Astrocyte (in vitro differentiated cells and primary cell): ENCODE measurements at regions not wholly inside any gene's neighbourhood (a gene's known extent, or its start where the extent isn't known, plus 50 kb on each side); places are given as distances from the start of the nearest gene placed in this dataset.

Experiments used
- DNase-seq: peaks from one replicate; pipeline ENCODE4 v3.0.0-alpha.2; 2010; ENCODE audit warnings: low read depth
- FAIRE-seq: peaks from 2 replicates; lab custom pipeline; 2011; peaks lifted over from hg19 to GRCh38; lab: Jason Lieb, UNC
- H2AFZ ChIP-seq: 2 replicates; pipeline ENCODE4 v1.6.0; 2012; ENCODE audit warnings: low read depth, low read length, inconsistent platforms
- H3K27ac ChIP-seq: 2 replicates; pipeline ENCODE4 v1.5.1; 2011; ENCODE audit warnings: low read depth, low read length, inconsistent platforms
- H3K27me3 ChIP-seq: 2 replicates; pipeline ENCODE4 v1.6.0; 2011; ENCODE audit warnings: low read length, inconsistent platforms; ENCODE audit not compliant: insufficient read depth
- H3K36me3 ChIP-seq: 2 replicates; pipeline ENCODE4 v1.5.1; 2011; ENCODE audit warnings: low read length, inconsistent platforms; ENCODE audit not compliant: insufficient read depth
- H3K4me1 ChIP-seq: 2 replicates; pipeline ENCODE4 v1.5.1; 2011; ENCODE audit warnings: low read length, inconsistent platforms; ENCODE audit not compliant: insufficient read depth
- H3K4me2 ChIP-seq: 2 replicates; pipeline ENCODE4 v1.6.0; 2012; ENCODE audit warnings: low read length, inconsistent platforms
- H3K4me3 ChIP-seq: 2 replicates; pipeline ENCODE4 v1.5.1; 2011; ENCODE audit warnings: low read depth, mild to moderate bottlenecking, low read length, inconsistent platforms; ENCODE audit not compliant: insufficient read depth
- H3K79me2 ChIP-seq: 2 replicates; pipeline ENCODE4 v1.6.0; 2012; ENCODE audit warnings: mild to moderate bottlenecking, low read length, inconsistent platforms; ENCODE audit not compliant: insufficient read depth
- H3K9ac ChIP-seq: 2 replicates; pipeline ENCODE4 v1.6.0; 2012; ENCODE audit warnings: mild to moderate bottlenecking, low read length, inconsistent platforms
- H3K9me3 ChIP-seq: 2 replicates; pipeline ENCODE4 v1.5.1; 2012; ENCODE audit warnings: low read depth, mild to moderate bottlenecking, low read length, inconsistent platforms; ENCODE audit not compliant: insufficient read depth
- H4K20me1 ChIP-seq: 2 replicates; pipeline ENCODE4 v1.6.0; 2012; ENCODE audit warnings: low read length, inconsistent platforms; ENCODE audit not compliant: insufficient read depth
- H3K27ac Mint-ChIP-seq: one replicate; pipeline ENCODE4 v1.8.0; 2021; ENCODE audit warnings: mild to moderate bottlenecking, mixed read lengths; ENCODE audit not compliant: unreplicated experiment
- H3K27me3 Mint-ChIP-seq: one replicate; pipeline ENCODE4 v1.8.0; 2021; ENCODE audit warnings: low read depth, mixed read lengths; ENCODE audit not compliant: unreplicated experiment
- H3K36me3 Mint-ChIP-seq: one replicate; pipeline ENCODE4 v1.8.0; 2021; ENCODE audit warnings: low read depth, mixed read lengths; ENCODE audit not compliant: unreplicated experiment
- H3K4me1 Mint-ChIP-seq: one replicate; pipeline ENCODE4 v1.8.0; 2021; ENCODE audit warnings: low read depth, mixed read lengths; ENCODE audit not compliant: unreplicated experiment
- H3K4me3 Mint-ChIP-seq: one replicate; pipeline ENCODE4 v1.8.0; 2021; ENCODE audit warnings: mild to moderate bottlenecking, moderate library complexity, mixed read lengths; ENCODE audit not compliant: unreplicated experiment
- H3K9me3 Mint-ChIP-seq: one replicate; pipeline ENCODE4 v1.8.0; 2021; ENCODE audit warnings: mild to moderate bottlenecking, mixed read lengths; ENCODE audit not compliant: unreplicated experiment
- CTCF ChIP-seq: IDR thresholded peaks from 2 replicates; pipeline ENCODE4 v1.5.1; 2011; ENCODE audit warnings: low read depth, mild to moderate bottlenecking, inconsistent platforms, low read length, moderate library complexity; ENCODE audit not compliant: insufficient read depth
- EZH2 ChIP-seq: IDR thresholded peaks from 2 replicates; pipeline ENCODE4 v1.6.1; 2012; ENCODE audit warnings: mild to moderate bottlenecking, low read length, inconsistent platforms; ENCODE audit not compliant: insufficient read depth

GRCh38 chr2:11033114-11033513, 121.4 kb downstream of the KCNF1 start:
- Histone ChIP-seq H3K4me3 (no peak overlapping the region), H2AFZ (no peak overlapping the region), H3K9me3 (no peaks in the 10 kb centered on the region), H3K36me3 (no peaks in the 10 kb centered on the region), H4K20me1 (no peaks in the 10 kb centered on the region), H3K27ac (no peak overlapping the region), H3K79me2 (no peaks in the 10 kb centered on the region), H3K4me2 (no peak overlapping the region), H3K9ac (no peak overlapping the region), H3K27me3 (no peaks in the 10 kb centered on the region), H3K4me1 (no peaks in the 10 kb centered on the region)
- Mint-ChIP-seq H3K9me3 (peaks cover 16% of the 10 kb centered on the region), H3K27ac (no peak overlapping the region), H3K27me3 (peaks cover 12% of the 10 kb centered on the region), H3K36me3 (peaks cover 2% of the 10 kb centered on the region), H3K4me3 (no peak overlapping the region), H3K4me1 (no peaks in the 10 kb centered on the region)
- TF ChIP-seq CTCF (no peak), EZH2 (no peak)
- FAIRE-seq (no peak), DNase-seq (no peak)

GRCh38 chr2:11038641-11039040, 116.6 kb upstream of the SLC66A3 start:
- Histone ChIP-seq H3K36me3 (no peaks in the 10 kb centered on the region), H3K4me1 (no peaks in the 10 kb centered on the region), H4K20me1 (no peaks in the 10 kb centered on the region), H3K9me3 (no peaks in the 10 kb centered on the region), H3K27ac (no peak overlapping the region), H3K4me3 (no peak overlapping the region), H2AFZ (no peak overlapping the region), H3K4me2 (no peak overlapping the region), H3K27me3 (no peaks in the 10 kb centered on the region), H3K79me2 (no peaks in the 10 kb centered on the region), H3K9ac (no peak overlapping the region)
- Mint-ChIP-seq H3K27ac (no peak overlapping the region), H3K4me3 (no peak overlapping the region), H3K27me3 (peaks cover 11% of the 10 kb centered on the region), H3K36me3 (peaks cover 2% of the 10 kb centered on the region), H3K9me3 (peaks cover 28% of the 10 kb centered on the region), H3K4me1 (no peaks in the 10 kb centered on the region)
- FAIRE-seq, result no peak
- TF ChIP-seq EZH2 (no peak), CTCF (no peak)
- no peak for DNase-seq

GRCh38 chr2:11040992-11041391, 114.3 kb upstream of the SLC66A3 start:
- H3K27ac ChIP-seq, result no peak overlapping the region
- no peak overlapping the region for H3K4me3 ChIP-seq
- DNase-seq (no peak), FAIRE-seq (no peak)
- Mint-ChIP-seq H3K27me3 (peaks cover 11% of the 10 kb centered on the region), H3K4me3 (no peak overlapping the region), H3K27ac (no peak overlapping the region), H3K4me1 (no peaks in the 10 kb centered on the region), H3K9me3 (peaks cover 30% of the 10 kb centered on the region), H3K36me3 (peaks cover under 1% of the 10 kb centered on the region)
- H3K27me3 ChIP-seq, result no peaks in the 10 kb centered on the region
- H3K9me3 ChIP-seq, result no peaks in the 10 kb centered on the region
- TF ChIP-seq CTCF (no peak), EZH2 (no peak)
- H3K79me2 ChIP-seq, result no peaks in the 10 kb centered on the region
- no peaks in the 10 kb centered on the region for H3K4me1 ChIP-seq
- H2AFZ ChIP-seq, result no peak overlapping the region
- no peaks in the 10 kb centered on the region for H4K20me1 ChIP-seq
- H3K36me3 ChIP-seq, result no peaks in the 10 kb centered on the region
- H3K4me2 ChIP-seq, result no peak overlapping the region
- H3K9ac ChIP-seq, result no peak overlapping the region
